HepG2 (cell line): ENCODE measurements at regions not wholly inside any gene's neighbourhood (a gene's known extent, or its start where the extent isn't known, plus 50 kb on each side); places are given as distances from the start of the nearest gene placed in this dataset.

ENCODE experiments used
- AKNA ChIP-seq: sonication (generic); formaldehyde crosslinking; IDR thresholded peaks from 2 replicates; pipeline ENCODE4 v1.4.0; 2020; ENCODE audit warnings: missing genetic modification reagents, borderline replicate concordance
- KIAA2018 ChIP-seq: sonication (generic); formaldehyde crosslinking; IDR thresholded peaks from 2 replicates; pipeline ENCODE4 v1.5.0; 2020; ENCODE audit warnings: mild to moderate bottlenecking, missing genetic modification reagents, borderline replicate concordance
- KLF6 ChIP-seq: IDR thresholded peaks from 2 replicates; pipeline ENCODE4 v1.8.0; 2016; ENCODE audit warnings: missing biosample characterization, missing genetic modification reagents
- PLRG1 ChIP-seq: fragments of 450-650 bp; conservative IDR thresholded peaks from 2 replicates; pipeline ENCODE4 v1.6.1; 2016
- RELA ChIP-seq: sonication (generic); formaldehyde crosslinking; IDR thresholded peaks from 2 replicates; pipeline ENCODE4 v1.4.0; 2020; ENCODE audit warnings: missing genetic modification reagents
- SUZ12 ChIP-seq: fragments of 150-350 bp; IDR thresholded peaks from 2 replicates; pipeline ENCODE4 v1.6.1; 2014; ENCODE audit warnings: low read depth, low read length
- ZNF253 ChIP-seq: sonication (generic); formaldehyde crosslinking; IDR thresholded peaks from 2 replicates; pipeline ENCODE4 v1.8.0; 2022; ENCODE audit warnings: mild to moderate bottlenecking, missing genetic modification reagents, borderline replicate concordance
- ZNF337 ChIP-seq: sonication (generic); formaldehyde crosslinking; IDR thresholded peaks from 2 replicates; pipeline ENCODE4 v1.5.1; 2020; ENCODE audit warnings: missing genetic modification reagents, low read depth, mild to moderate bottlenecking, borderline replicate concordance
- ZNF33A ChIP-seq: sonication (generic); formaldehyde crosslinking; IDR thresholded peaks from 2 replicates; pipeline ENCODE4 v1.5.1; 2020; ENCODE audit warnings: missing genetic modification reagents, mild to moderate bottlenecking, moderate library complexity, borderline replicate concordance
- TF ChIP-seq, protein P1 (sequence below): sonication (generic); formaldehyde crosslinking; IDR thresholded peaks from 2 replicates; pipeline ENCODE4 v1.8.1; 2023; ENCODE audit warnings: mild to moderate bottlenecking, missing genetic modification reagents, borderline replicate concordance
- TF ChIP-seq, protein P2 (sequence below): sonication (generic); formaldehyde crosslinking; IDR thresholded peaks from 2 replicates; pipeline ENCODE4 v1.4.0; 2020; ENCODE audit warnings: missing genetic modification reagents, borderline replicate concordance

GRCh38 chr16:10256784-10257641 is 74.8 kb upstream of the GRIN2A start (continued):
- TF ChIP-seq KIAA2018 (CRISPR knock-in tag) (no peak), AKNA (CRISPR knock-in tag) (no peak), PLRG1 (no peak), ZNF253 (CRISPR knock-in tag) (no peak), ZNF337 (CRISPR knock-in tag) (no peak), SUZ12 (0 out of 2 replicates have a peak, but pooled peaks have one; percentile 14), ZNF33A (CRISPR knock-in tag) (no peak), RELA (CRISPR knock-in tag) (no peak), KLF6 (CRISPR knock-in tag) (peak; percentile 77)
- TF ChIP-seq, protein P1, sequence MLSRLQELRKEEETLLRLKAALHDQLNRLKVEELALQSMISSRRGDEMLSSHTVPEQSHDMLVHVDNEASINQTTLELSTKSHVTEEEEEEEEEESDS (CRISPR knock-in tag) = no peak
- TF ChIP-seq, protein P2, sequence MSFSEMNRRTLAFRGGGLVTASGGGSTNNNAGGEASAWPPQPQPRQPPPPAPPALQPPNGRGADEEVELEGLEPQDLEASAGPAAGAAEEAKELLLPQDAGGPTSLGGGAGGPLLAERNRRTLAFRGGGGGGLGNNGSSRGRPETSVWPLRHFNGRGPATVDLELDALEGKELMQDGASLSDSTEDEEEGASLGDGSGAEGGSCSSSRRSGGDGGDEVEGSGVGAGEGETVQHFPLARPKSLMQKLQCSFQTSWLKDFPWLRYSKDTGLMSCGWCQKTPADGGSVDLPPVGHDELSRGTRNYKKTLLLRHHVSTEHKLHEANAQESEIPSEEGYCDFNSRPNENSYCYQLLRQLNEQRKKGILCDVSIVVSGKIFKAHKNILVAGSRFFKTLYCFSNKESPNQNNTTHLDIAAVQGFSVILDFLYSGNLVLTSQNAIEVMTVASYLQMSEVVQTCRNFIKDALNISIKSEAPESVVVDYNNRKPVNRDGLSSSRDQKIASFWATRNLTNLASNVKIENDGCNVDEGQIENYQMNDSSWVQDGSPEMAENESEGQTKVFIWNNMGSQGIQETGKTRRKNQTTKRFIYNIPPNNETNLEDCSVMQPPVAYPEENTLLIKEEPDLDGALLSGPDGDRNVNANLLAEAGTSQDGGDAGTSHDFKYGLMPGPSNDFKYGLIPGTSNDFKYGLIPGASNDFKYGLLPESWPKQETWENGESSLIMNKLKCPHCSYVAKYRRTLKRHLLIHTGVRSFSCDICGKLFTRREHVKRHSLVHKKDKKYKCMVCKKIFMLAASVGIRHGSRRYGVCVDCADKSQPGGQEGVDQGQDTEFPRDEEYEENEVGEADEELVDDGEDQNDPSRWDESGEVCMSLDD (CRISPR knock-in tag) = peak; percentile 99
